Neural cell (in vitro differentiated cells): ENCODE measurements at regions not wholly inside any gene's neighbourhood (a gene's known extent, or its start where the extent isn't known, plus 50 kb on each side); places are given as distances from the start of the nearest gene placed in this dataset.

ENCODE experiments used
- H2AFZ ChIP-seq: fragments of 200-600, 300-800 bp; sonication (generic), shearing (Covaris generic); 2 replicates; pipeline ENCODE4 v1.6.0; 2014; ENCODE audit warnings: low read depth, mild to moderate bottlenecking, antibody characterized with exemption, low read length, moderate library complexity
- H3F3A ChIP-seq: fragments of 200-600 bp; shearing (Covaris generic); 2 replicates; pipeline ENCODE4 v1.6.1; 2016; ENCODE audit warnings: mild to moderate bottlenecking, moderate library complexity, mixed read lengths, antibody characterized with exemption, low read length; ENCODE audit not compliant: insufficient read depth, poor library complexity, severe bottlenecking
- H3K27ac ChIP-seq: fragments of 200-600, 300-800 bp; sonication (generic), shearing (Covaris generic); 2 replicates; pipeline ENCODE4 v1.5.1; 2014; ENCODE audit warnings: mild to moderate bottlenecking, low read length, moderate library complexity
- H3K27me3 ChIP-seq: fragments of 300-800, 200-600 bp; sonication (generic), shearing (Covaris generic); 2 replicates; pipeline ENCODE4 v1.6.0; 2014; ENCODE audit warnings: mild to moderate bottlenecking, low read depth, low read length, moderate library complexity; ENCODE audit not compliant: insufficient read depth
- H3K36me3 ChIP-seq: fragments of 300-800, 200-600 bp; sonication (generic), shearing (Covaris generic); 2 replicates; pipeline ENCODE4 v1.5.1; 2014; ENCODE audit warnings: mild to moderate bottlenecking, antibody characterized with exemption, low read length, moderate library complexity; ENCODE audit not compliant: insufficient read depth
- H3K4me2 ChIP-seq: fragments of 300-800, 200-600 bp; sonication (generic), shearing (Covaris generic); 2 replicates; pipeline ENCODE4 v1.6.0; 2014; ENCODE audit warnings: mild to moderate bottlenecking, low read length
- H3K4me3 ChIP-seq: fragments of 300-800, 200-600 bp; sonication (generic), shearing (Covaris generic); 2 replicates; pipeline ENCODE4 v1.5.1; 2014; ENCODE audit warnings: mild to moderate bottlenecking, low read length, moderate library complexity
- H3K79me2 ChIP-seq: fragments of 200-600 bp; shearing (Covaris generic); replicated peaks from 2 replicates; pipeline ENCODE4 v1.6.0; 2014; ENCODE audit warnings: mild to moderate bottlenecking, low read length, moderate library complexity; ENCODE audit not compliant: insufficient read depth
- H3K9ac ChIP-seq: fragments of 300-800, 200-600 bp; sonication (generic), shearing (Covaris generic); 2 replicates; pipeline ENCODE4 v1.6.1; 2016; ENCODE audit warnings: mild to moderate bottlenecking, low read length, mixed read lengths
- H3K9me2 ChIP-seq: fragments of 200-600 bp; shearing (Covaris generic); 2 replicates; pipeline ENCODE4 v1.6.1; 2016; ENCODE audit warnings: mild to moderate bottlenecking, low read length, mixed read lengths; ENCODE audit not compliant: insufficient read depth
- H3K9me3 ChIP-seq: fragments of 200-600, 300-800 bp; sonication (generic), shearing (Covaris generic); 2 replicates; pipeline ENCODE4 v1.6.1; 2016; ENCODE audit warnings: mild to moderate bottlenecking, mixed run types, low read length, moderate library complexity, mixed read lengths
- H4K20me1 ChIP-seq: fragments of 200-600 bp; shearing (Covaris generic); 2 replicates; pipeline ENCODE4 v1.6.1; 2016; ENCODE audit warnings: mild to moderate bottlenecking, mixed run types; ENCODE audit not compliant: insufficient read depth
- CTCF ChIP-seq: fragments of 450-650 bp; IDR thresholded peaks from 2 replicates; pipeline ENCODE4 v1.5.1; 2014; ENCODE audit warnings: antibody characterized with exemption, mild to moderate bottlenecking, moderate library complexity; ENCODE audit not compliant: poor library complexity, severe bottlenecking
- EP300 ChIP-seq: fragments of 450-650 bp; conservative IDR thresholded peaks from 2 replicates; pipeline ENCODE4 v1.6.1; 2014; ENCODE audit warnings: antibody characterized with exemption, mild to moderate bottlenecking, moderate library complexity; ENCODE audit not compliant: poor library complexity, severe bottlenecking
- EZH2 ChIP-seq: fragments of 200-600, 300-800 bp; shearing (Covaris generic), sonication (generic); IDR thresholded peaks from 2 replicates; pipeline ENCODE4 v1.6.1; 2014; ENCODE audit warnings: antibody characterized with exemption, low read length, borderline replicate concordance, mild to moderate bottlenecking; ENCODE audit not compliant: insufficient read depth, poor library complexity, severe bottlenecking
- MXI1 ChIP-seq: fragments of 450-650 bp; conservative IDR thresholded peaks from 2 replicates; pipeline ENCODE4 v1.6.1; 2014; ENCODE audit warnings: antibody characterized with exemption, mild to moderate bottlenecking; ENCODE audit not compliant: poor library complexity, severe bottlenecking
- POLR2AphosphoS5 ChIP-seq: IDR thresholded peaks from 2 replicates; pipeline ENCODE4 v1.6.1; 2012
- RAD21 ChIP-seq: fragments of 450-650 bp; conservative IDR thresholded peaks from 2 replicates; pipeline ENCODE4 v1.6.1; 2014; ENCODE audit warnings: antibody characterized with exemption, mild to moderate bottlenecking, moderate library complexity
- REST ChIP-seq: IDR thresholded peaks from 2 replicates; pipeline ENCODE4 v1.6.1; 2012; ENCODE audit warnings: borderline replicate concordance
- SMC3 ChIP-seq: fragments of 450-650 bp; conservative IDR thresholded peaks from 2 replicates; pipeline ENCODE4 v1.6.1; 2014; ENCODE audit warnings: antibody characterized with exemption, mild to moderate bottlenecking, moderate library complexity; ENCODE audit not compliant: poor library complexity
- TAF1 ChIP-seq: IDR thresholded peaks from 2 replicates; pipeline ENCODE4 v1.6.1; 2012; ENCODE audit warnings: low read depth

- H3K9ac ChIP-seq = no peak overlapping the region
- H3K9me3 ChIP-seq = no peaks in the 10 kb centered on the region
- no peaks in the 10 kb centered on the region for H3K36me3 ChIP-seq
- no peak overlapping the region for H3K27ac ChIP-seq
- TF ChIP-seq MXI1 = no peak
- no peak for TF ChIP-seq TAF1
- no peak for TF ChIP-seq EZH2
- no peak for TF ChIP-seq REST
- no peak for TF ChIP-seq SMC3
- TF ChIP-seq CTCF = no peak
- TF ChIP-seq EP300 = no peak
- TF ChIP-seq RAD21 = no peak
- no peak for TF ChIP-seq POLR2AphosphoS5
- no peak overlapping the region for H3K4me2 ChIP-seq
- no peak overlapping the region for H2AFZ ChIP-seq
- H3K27me3 ChIP-seq = no peaks in the 10 kb centered on the region
- no peaks in the 10 kb centered on the region for H4K20me1 ChIP-seq
- H3F3A ChIP-seq = no peaks in the 10 kb centered on the region
- no peak overlapping the region for H3K4me3 ChIP-seq
- no peaks in the 10 kb centered on the region for H3K9me2 ChIP-seq
- no peaks in the 10 kb centered on the region for H3K79me2 ChIP-seq
Observed at GRCh38 chr2:192407692-192408091, 213.0 kb upstream of the TMEFF2 start.

GRCh38 chr2:192398236-192398635 lies 203.5 kb upstream of the TMEFF2 start:
- H3K9me2 ChIP-seq = no peaks in the 10 kb centered on the region

More at GRCh38 chr2:192398236-192398635, 203.5 kb upstream of the TMEFF2 start:
- no peak for TF ChIP-seq CTCF
- no peak for TF ChIP-seq SMC3
- no peak for TF ChIP-seq MXI1
- TF ChIP-seq REST = no peak
- no peak for TF ChIP-seq RAD21
- no peak for TF ChIP-seq TAF1
- no peak for TF ChIP-seq POLR2AphosphoS5
- TF ChIP-seq EP300 = no peak
- TF ChIP-seq EZH2 = no peak
- Histone ChIP-seq H3K4me3 (no peak overlapping the region), H3K79me2 (no peaks in the 10 kb centered on the region), H3K36me3 (no peaks in the 10 kb centered on the region), H3K9me3 (no peaks in the 10 kb centered on the region), H3K27ac (no peak overlapping the region), H3K4me2 (no peak overlapping the region), H2AFZ (no peak overlapping the region), H3F3A (no peaks in the 10 kb centered on the region), H3K27me3 (no peaks in the 10 kb centered on the region), H3K9ac (no peak overlapping the region), H4K20me1 (no peaks in the 10 kb centered on the region)
